HEK293 (cell line): ENCODE measurements at regions not wholly inside any gene's neighbourhood (a gene's known extent, or its start where the extent isn't known, plus 50 kb on each side); places are given as distances from the start of the nearest gene placed in this dataset.

Experiments
- CTCF ChIA-PET: fragments of 350-600 bp; formaldehyde crosslinking; extraction: SDS; loops from one replicate; lab custom pipeline; 2021; ENCODE audit warnings: antibody characterized with exemption; lab: Yijun Ruan, JAX
- POLR2A ChIA-PET: fragments of 300-600 bp; formaldehyde crosslinking; extraction: SDS; loops from one replicate; lab custom pipeline; 2020; ENCODE audit warnings: antibody characterized with exemption, inconsistent platforms; lab: Yijun Ruan, JAX
- H3K27ac ChIP-seq: fragments of 200-500 bp; sonication (Bioruptor generic); 2 replicates; pipeline ENCODE4 v1.5.1; 2014; ENCODE audit warnings: low read depth, low read length, control low read depth, inconsistent platforms; ENCODE audit errors: extremely low read depth
- H3K36me3 ChIP-seq, 2 experiments: fragments of 200-500 bp in 1 of 2; sonication (Bioruptor generic) in 1 of 2; 1 replicate in 1 of 2; 2 replicates in 1 of 2; pipeline ENCODE4 v1.5.1; 2014 to 2017; ENCODE audit warnings: inconsistent platforms in 2 of 2, low read length in 2 of 2; ENCODE audit not compliant: control insufficient read depth in 2 of 2, insufficient read depth in 1 of 2
- H3K4me1 ChIP-seq: fragments of 200-500 bp; sonication (Bioruptor generic); 2 replicates; pipeline ENCODE4 v1.5.1; 2014; ENCODE audit warnings: mild to moderate bottlenecking, low read length, inconsistent platforms; ENCODE audit not compliant: control insufficient read depth, insufficient read depth
- H3K4me3 ChIP-seq: 2 replicates; pipeline ENCODE4 v1.5.1; 2011; ENCODE audit warnings: low read depth, mild to moderate bottlenecking, control low read depth, low read length, moderate library complexity
- H3K9me3 ChIP-seq: fragments of 200-500 bp; sonication (Bioruptor generic); 2 replicates; pipeline ENCODE4 v1.5.1; 2014; ENCODE audit warnings: low read depth, low read length, inconsistent platforms; ENCODE audit not compliant: control insufficient read depth, insufficient read depth
- EGR2 ChIP-seq: fragments of 450-650 bp; formaldehyde crosslinking; IDR thresholded peaks from 2 replicates; pipeline ENCODE4 v1.5.1; 2016; ENCODE audit warnings: low read depth, missing biosample characterization, missing genetic modification characterization
- RBAK ChIP-seq: fragments of 450-650 bp; formaldehyde crosslinking; IDR thresholded peaks from 2 replicates; pipeline ENCODE4 v1.5.1; 2016; ENCODE audit warnings: missing biosample characterization, missing genetic modification characterization
- REPIN1 ChIP-seq: fragments of 450-650 bp; formaldehyde crosslinking; IDR thresholded peaks from 2 replicates; pipeline ENCODE4 v1.5.1; 2017; ENCODE audit warnings: missing biosample characterization, missing genetic modification characterization, low read depth
- SALL2 ChIP-seq: fragments of 450-650 bp; formaldehyde crosslinking; IDR thresholded peaks from 2 replicates; pipeline ENCODE4 v1.5.0; 2017; ENCODE audit warnings: missing biosample characterization, mild to moderate bottlenecking, missing genetic modification characterization, borderline replicate concordance
- YY2 ChIP-seq: fragments of 450-650 bp; formaldehyde crosslinking; IDR thresholded peaks from 2 replicates; pipeline ENCODE4 v1.5.1; 2016; ENCODE audit warnings: missing biosample characterization, missing genetic modification characterization
- ZBTB8A ChIP-seq: fragments of 450-650 bp; formaldehyde crosslinking; IDR thresholded peaks from 2 replicates; pipeline ENCODE4 v1.5.1; 2016; ENCODE audit warnings: missing biosample characterization, missing genetic modification characterization
- ZFHX2 ChIP-seq: fragments of 450-650 bp; formaldehyde crosslinking; conservative IDR thresholded peaks from 2 replicates; pipeline ENCODE4 v1.5.1; 2016; ENCODE audit warnings: missing biosample characterization, missing genetic modification characterization
- ZNF132 ChIP-seq: fragments of 450-650 bp; formaldehyde crosslinking; IDR thresholded peaks from 2 replicates; pipeline ENCODE4 v1.5.1; 2017; ENCODE audit warnings: missing biosample characterization, missing genetic modification characterization, borderline replicate concordance
- ZNF138 ChIP-seq: fragments of 450-650 bp; formaldehyde crosslinking; IDR thresholded peaks from 2 replicates; pipeline ENCODE4 v1.5.1; 2016; ENCODE audit warnings: missing biosample characterization, missing genetic modification characterization, borderline replicate concordance
- ZNF2 ChIP-seq: fragments of 450-650 bp; formaldehyde crosslinking; IDR thresholded peaks from 2 replicates; pipeline ENCODE4 v1.5.1; 2016; ENCODE audit warnings: missing biosample characterization, missing genetic modification characterization
- ZNF202 ChIP-seq: fragments of 450-650 bp; formaldehyde crosslinking; IDR thresholded peaks from 2 replicates; pipeline ENCODE4 v1.5.1; 2016; ENCODE audit warnings: missing biosample characterization, missing genetic modification characterization, borderline replicate concordance
- ZNF221 ChIP-seq: fragments of 450-650 bp; formaldehyde crosslinking; IDR thresholded peaks from 2 replicates; pipeline ENCODE4 v1.5.1; 2017; ENCODE audit warnings: missing biosample characterization, missing genetic modification characterization, borderline replicate concordance
- ZNF23 ChIP-seq: fragments of 450-650 bp; formaldehyde crosslinking; IDR thresholded peaks from 2 replicates; pipeline ENCODE4 v1.5.1; 2016; ENCODE audit warnings: missing biosample characterization, missing genetic modification characterization, borderline replicate concordance
- ZNF274 ChIP-seq, 2 experiments: fragments of 200-500 bp in 1 of 2; fragments of 450-650 bp in 1 of 2; sonication (Bioruptor generic) in 1 of 2; formaldehyde crosslinking in 1 of 2; IDR thresholded peaks; 2 replicates each; pipeline versions ENCODE4 v1.5.1 to v1.6.1; 2014 to 2016; ENCODE audit warnings: borderline replicate concordance in 1 of 2, inconsistent platforms in 1 of 2, low read length in 1 of 2, missing biosample characterization in 1 of 2, missing genetic modification characterization in 1 of 2
- ZNF292 ChIP-seq: fragments of 450-650 bp; formaldehyde crosslinking; IDR thresholded peaks from 2 replicates; pipeline ENCODE4 v1.5.1; 2016; ENCODE audit warnings: low read depth, missing biosample characterization, missing genetic modification characterization, borderline replicate concordance
- ZNF335 ChIP-seq: fragments of 450-650 bp; formaldehyde crosslinking; conservative IDR thresholded peaks from 2 replicates; pipeline ENCODE4 v1.5.1; 2016; ENCODE audit warnings: missing biosample characterization, missing genetic modification characterization
- ZNF416 ChIP-seq: fragments of 450-650 bp; formaldehyde crosslinking; IDR thresholded peaks from 2 replicates; pipeline ENCODE4 v1.5.1; 2016; ENCODE audit warnings: missing biosample characterization, missing genetic modification characterization
- ZNF544 ChIP-seq: fragments of 450-650 bp; formaldehyde crosslinking; IDR thresholded peaks from 2 replicates; pipeline ENCODE4 v1.5.0; 2017; ENCODE audit warnings: missing biosample characterization, missing genetic modification characterization
- ZNF623 ChIP-seq: fragments of 450-650 bp; formaldehyde crosslinking; IDR thresholded peaks from 2 replicates; pipeline ENCODE4 v1.5.1; 2016; ENCODE audit warnings: missing biosample characterization, missing genetic modification characterization
- TF ChIP-seq, protein P1 (sequence below): fragments of 450-650 bp; formaldehyde crosslinking; IDR thresholded peaks from 2 replicates; pipeline ENCODE4 v1.5.1; 2016; ENCODE audit warnings: missing biosample characterization, missing genetic modification characterization
- TF ChIP-seq, protein P2 (sequence below): fragments of 450-650 bp; formaldehyde crosslinking; IDR thresholded peaks from 2 replicates; pipeline ENCODE4 v1.5.1; 2016; ENCODE audit warnings: missing biosample characterization, missing genetic modification characterization, borderline replicate concordance
- TF ChIP-seq, protein P3 (sequence below): IDR thresholded peaks from 2 replicates; pipeline ENCODE4 v1.6.1; 2011; ENCODE audit warnings: mild to moderate bottlenecking, low read depth, low read length, borderline replicate concordance
- TF ChIP-seq, protein P4 (sequence below): fragments of 450-650 bp; formaldehyde crosslinking; IDR thresholded peaks from 2 replicates; pipeline ENCODE4 v1.5.1; 2016; ENCODE audit warnings: missing biosample characterization, missing genetic modification characterization

DNA sequence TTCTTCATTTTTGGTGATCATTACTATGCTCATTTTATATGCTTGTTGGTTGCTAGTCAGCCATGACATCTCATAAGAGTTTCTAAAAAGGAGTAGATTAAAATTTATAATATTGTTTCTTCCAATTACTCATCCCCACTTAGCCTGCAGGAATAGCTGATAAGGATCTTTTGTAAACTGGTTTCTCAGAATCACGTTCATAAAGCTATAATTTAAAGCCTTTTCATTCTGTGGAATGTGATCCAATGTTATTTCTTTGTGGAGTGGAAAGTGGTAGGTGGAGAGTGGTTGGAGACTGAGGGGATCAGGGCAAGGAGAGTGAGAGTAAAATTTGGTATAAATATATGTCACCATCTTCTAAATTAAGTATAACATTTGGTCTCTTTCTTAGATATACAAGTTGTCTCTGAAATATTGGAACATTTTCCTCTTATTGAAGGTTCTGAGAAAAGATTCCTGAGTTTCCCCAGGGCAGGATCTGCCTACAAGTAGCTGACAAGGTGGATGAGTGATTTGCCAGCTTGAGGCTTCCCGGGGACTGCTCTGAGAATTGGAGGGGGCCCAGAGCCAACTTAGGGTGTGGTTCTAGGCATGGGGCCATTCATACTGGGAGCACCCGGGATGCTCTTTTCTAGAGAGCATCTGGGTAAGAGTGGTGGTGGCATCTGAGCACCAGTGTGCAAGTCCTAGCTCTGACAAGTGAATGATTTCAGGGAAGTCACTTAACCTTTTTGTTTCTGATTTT is 116.4 kb downstream of the TBX19 start (continued):
- TF ChIP-seq, protein P1, sequence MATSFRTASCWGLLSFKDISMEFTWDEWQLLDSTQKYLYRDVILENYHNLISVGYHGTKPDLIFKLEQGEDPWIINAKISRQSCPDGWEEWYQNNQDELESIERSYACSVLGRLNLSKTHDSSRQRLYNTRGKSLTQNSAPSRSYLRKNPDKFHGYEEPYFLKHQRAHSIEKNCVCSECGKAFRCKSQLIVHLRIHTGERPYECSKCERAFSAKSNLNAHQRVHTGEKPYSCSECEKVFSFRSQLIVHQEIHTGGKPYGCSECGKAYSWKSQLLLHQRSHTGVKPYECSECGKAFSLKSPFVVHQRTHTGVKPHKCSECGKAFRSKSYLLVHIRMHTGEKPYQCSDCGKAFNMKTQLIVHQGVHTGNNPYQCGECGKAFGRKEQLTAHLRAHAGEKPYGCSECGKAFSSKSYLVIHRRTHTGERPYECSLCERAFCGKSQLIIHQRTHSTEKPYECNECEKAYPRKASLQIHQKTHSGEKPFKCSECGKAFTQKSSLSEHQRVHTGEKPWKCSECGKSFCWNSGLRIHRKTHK, result no peak
- TF ChIP-seq SALL2 (tag by site-specific recombination) (no peak), ZNF274 (IDR thresholded peaks at IDR 0.05; ENCODE audit: low read length) (no peak), ZNF274 (tag by site-specific recombination; IDR thresholded peaks at IDR 0.05; ENCODE audit: borderline replicate concordance) (no peak), ZNF416 (tag by site-specific recombination) (no peak), ZNF544 (tag by site-specific recombination) (no peak), ZBTB8A (tag by site-specific recombination) (no peak), ZNF132 (tag by site-specific recombination) (no peak), ZNF202 (tag by site-specific recombination) (no peak), ZNF2 (no peak), REPIN1 (tag by site-specific recombination) (no peak), ZNF23 (tag by site-specific recombination) (no peak), ZNF221 (tag by site-specific recombination) (no peak)
- TF ChIP-seq, protein P2, sequence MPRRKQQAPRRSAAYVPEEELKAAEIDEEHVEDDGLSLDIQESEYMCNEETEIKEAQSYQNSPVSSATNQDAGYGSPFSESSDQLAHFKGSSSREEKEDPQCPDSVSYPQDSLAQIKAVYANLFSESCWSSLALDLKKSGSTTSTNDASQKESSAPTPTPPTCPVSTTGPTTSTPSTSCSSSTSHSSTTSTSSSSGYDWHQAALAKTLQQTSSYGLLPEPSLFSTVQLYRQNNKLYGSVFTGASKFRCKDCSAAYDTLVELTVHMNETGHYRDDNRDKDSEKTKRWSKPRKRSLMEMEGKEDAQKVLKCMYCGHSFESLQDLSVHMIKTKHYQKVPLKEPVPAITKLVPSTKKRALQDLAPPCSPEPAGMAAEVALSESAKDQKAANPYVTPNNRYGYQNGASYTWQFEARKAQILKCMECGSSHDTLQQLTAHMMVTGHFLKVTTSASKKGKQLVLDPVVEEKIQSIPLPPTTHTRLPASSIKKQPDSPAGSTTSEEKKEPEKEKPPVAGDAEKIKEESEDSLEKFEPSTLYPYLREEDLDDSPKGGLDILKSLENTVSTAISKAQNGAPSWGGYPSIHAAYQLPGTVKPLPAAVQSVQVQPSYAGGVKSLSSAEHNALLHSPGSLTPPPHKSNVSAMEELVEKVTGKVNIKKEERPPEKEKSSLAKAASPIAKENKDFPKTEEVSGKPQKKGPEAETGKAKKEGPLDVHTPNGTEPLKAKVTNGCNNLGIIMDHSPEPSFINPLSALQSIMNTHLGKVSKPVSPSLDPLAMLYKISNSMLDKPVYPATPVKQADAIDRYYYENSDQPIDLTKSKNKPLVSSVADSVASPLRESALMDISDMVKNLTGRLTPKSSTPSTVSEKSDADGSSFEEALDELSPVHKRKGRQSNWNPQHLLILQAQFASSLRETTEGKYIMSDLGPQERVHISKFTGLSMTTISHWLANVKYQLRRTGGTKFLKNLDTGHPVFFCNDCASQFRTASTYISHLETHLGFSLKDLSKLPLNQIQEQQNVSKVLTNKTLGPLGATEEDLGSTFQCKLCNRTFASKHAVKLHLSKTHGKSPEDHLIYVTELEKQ (tag by site-specific recombination), result 0 out of 2 replicates have a peak, but pooled peaks have one; percentile 32

DNA sequence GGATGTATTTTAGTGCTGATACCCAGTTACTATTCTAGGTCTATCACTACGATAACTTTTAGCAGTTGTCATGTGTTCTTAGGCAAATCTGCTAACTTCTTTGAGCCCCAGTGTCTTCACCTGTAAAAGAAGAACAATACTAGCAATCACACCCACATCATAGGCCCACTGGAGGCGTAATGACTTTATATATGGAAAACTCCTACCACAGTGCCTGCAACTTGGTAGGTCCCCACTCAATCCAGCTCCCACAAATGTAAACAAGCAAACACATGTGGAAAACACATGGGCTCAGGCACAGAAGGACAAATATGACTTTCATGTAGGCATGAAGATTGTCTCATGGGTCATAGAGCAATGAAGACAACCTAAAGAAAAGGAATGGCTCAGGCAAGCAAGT is 115.8 kb downstream of the TBX19 start:
- Histone ChIP-seq H3K9me3 (no peaks in the 10 kb centered on the region), H3K4me1 (peaks cover 9% of the 10 kb centered on the region; the same call in 1 of the 2 replicates), H3K4me3 (no peak overlapping the region), H3K27ac (no peak overlapping the region), H3K36me3 (peaks cover 0 to 4% of the 10 kb centered on the region in 2 experiments; a peak in 1 of 3 replicates)
- POLR2A ChIA-PET, result no interaction called here
- CTCF ChIA-PET, result interaction anchor here (0.7 to 1.7 kb wide), 2 partner anchors 53 to 315 kb away, joined by 3 to 4 read pairs; no protein-coding TSS in a partner anchor
- TF ChIP-seq YY2 (no peak), ZFHX2 (tag by site-specific recombination) (peak; percentile 83), ZNF274 (IDR thresholded peaks at IDR 0.05; ENCODE audit: low read length) (no peak), ZNF274 (tag by site-specific recombination; IDR thresholded peaks at IDR 0.05; ENCODE audit: borderline replicate concordance) (no peak), ZNF138 (no peak), ZNF292 (no peak), ZNF335 (tag by site-specific recombination) (peak; percentile 67), ZNF623 (tag by site-specific recombination) (no peak), EGR2 (tag by site-specific recombination) (peak; percentile 80), RBAK (tag by site-specific recombination) (no peak)
- TF ChIP-seq, protein P3, sequence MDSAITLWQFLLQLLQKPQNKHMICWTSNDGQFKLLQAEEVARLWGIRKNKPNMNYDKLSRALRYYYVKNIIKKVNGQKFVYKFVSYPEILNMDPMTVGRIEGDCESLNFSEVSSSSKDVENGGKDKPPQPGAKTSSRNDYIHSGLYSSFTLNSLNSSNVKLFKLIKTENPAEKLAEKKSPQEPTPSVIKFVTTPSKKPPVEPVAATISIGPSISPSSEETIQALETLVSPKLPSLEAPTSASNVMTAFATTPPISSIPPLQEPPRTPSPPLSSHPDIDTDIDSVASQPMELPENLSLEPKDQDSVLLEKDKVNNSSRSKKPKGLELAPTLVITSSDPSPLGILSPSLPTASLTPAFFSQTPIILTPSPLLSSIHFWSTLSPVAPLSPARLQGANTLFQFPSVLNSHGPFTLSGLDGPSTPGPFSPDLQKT, result no peak
- TF ChIP-seq, protein P4, sequence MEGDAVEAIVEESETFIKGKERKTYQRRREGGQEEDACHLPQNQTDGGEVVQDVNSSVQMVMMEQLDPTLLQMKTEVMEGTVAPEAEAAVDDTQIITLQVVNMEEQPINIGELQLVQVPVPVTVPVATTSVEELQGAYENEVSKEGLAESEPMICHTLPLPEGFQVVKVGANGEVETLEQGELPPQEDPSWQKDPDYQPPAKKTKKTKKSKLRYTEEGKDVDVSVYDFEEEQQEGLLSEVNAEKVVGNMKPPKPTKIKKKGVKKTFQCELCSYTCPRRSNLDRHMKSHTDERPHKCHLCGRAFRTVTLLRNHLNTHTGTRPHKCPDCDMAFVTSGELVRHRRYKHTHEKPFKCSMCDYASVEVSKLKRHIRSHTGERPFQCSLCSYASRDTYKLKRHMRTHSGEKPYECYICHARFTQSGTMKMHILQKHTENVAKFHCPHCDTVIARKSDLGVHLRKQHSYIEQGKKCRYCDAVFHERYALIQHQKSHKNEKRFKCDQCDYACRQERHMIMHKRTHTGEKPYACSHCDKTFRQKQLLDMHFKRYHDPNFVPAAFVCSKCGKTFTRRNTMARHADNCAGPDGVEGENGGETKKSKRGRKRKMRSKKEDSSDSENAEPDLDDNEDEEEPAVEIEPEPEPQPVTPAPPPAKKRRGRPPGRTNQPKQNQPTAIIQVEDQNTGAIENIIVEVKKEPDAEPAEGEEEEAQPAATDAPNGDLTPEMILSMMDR (tag by site-specific recombination), result no peak
- TF ChIP-seq, protein P2 (tag by site-specific recombination), result no peak
